ENCODE measurements at regions not wholly inside any gene's neighbourhood (a gene's known extent, or its start where the extent isn't known, plus 50 kb on each side); places are given as distances from the start of the nearest gene placed in this dataset.
"Not testable (repeated sequence)": the region's sequence is repeated elsewhere in the genome, so short reads cannot be mapped to it uniquely, and the experiment has no call there.

GRCh38 chr4:54838301-54838700 lies 180.5 kb downstream of the KIT start:
- no peaks in the 10 kb centered on the region for H3K4me1 ChIP-seq
- 95 to 98% methylated on average over 2 of the region's 2 CpGs for WGBS, 2 donors
- intact Hi-C loops (cut with DNase I; ENCODE audit: low total_unique reads), result no loop called here
- no peak for DNase-seq
- H3K36me3 ChIP-seq (ENCODE audit: low read depth, missing control alignments), result no peaks in the 10 kb centered on the region
- TF ChIP-seq, protein P1, sequence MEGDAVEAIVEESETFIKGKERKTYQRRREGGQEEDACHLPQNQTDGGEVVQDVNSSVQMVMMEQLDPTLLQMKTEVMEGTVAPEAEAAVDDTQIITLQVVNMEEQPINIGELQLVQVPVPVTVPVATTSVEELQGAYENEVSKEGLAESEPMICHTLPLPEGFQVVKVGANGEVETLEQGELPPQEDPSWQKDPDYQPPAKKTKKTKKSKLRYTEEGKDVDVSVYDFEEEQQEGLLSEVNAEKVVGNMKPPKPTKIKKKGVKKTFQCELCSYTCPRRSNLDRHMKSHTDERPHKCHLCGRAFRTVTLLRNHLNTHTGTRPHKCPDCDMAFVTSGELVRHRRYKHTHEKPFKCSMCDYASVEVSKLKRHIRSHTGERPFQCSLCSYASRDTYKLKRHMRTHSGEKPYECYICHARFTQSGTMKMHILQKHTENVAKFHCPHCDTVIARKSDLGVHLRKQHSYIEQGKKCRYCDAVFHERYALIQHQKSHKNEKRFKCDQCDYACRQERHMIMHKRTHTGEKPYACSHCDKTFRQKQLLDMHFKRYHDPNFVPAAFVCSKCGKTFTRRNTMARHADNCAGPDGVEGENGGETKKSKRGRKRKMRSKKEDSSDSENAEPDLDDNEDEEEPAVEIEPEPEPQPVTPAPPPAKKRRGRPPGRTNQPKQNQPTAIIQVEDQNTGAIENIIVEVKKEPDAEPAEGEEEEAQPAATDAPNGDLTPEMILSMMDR (IDR thresholded peaks at IDR 0.05), result no peak
- no peak for TF ChIP-seq POLR2A (IDR thresholded peaks at IDR 0.05)
- no peaks in the 10 kb centered on the region for H3K27me3 ChIP-seq
- H3K4me3 ChIP-seq, result no peak overlapping the region
- no peaks in the 10 kb centered on the region for H3K9me3 ChIP-seq
- no peak overlapping the region for H3K27ac ChIP-seq

DNA sequence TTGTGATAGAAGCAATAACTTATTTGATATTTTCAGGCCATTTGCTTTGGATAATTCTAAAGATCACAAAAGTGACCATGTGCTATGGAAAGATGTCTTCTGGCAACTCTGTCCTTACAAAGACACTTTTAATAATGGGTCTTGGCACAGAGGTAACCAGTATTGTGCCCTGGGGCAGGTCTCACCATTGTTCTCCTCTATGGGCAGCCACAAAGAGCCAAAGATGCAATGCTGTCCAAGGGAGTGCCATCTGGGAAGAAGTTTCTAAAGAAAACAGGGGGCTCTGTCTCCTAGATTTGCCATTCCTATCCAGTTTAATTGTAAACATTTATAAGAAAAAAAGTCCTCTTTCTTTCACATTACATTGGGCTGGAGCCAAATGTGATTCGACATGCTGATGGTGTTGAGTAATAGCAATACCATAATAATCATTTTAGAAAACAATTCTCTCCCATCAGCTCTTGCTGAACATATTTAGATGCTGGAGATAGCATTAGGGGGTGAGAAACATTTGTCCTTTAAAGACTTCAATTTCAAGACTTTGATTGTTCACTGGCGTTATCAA lies 179.9 kb downstream of the KIT start:
- Histone ChIP-seq H3K36me3 (ENCODE audit: low read depth, missing control alignments) (no peaks in the 10 kb centered on the region), H3K4me1 (no peaks in the 10 kb centered on the region), H3K27me3 (no peaks in the 10 kb centered on the region), H3K27ac (no peak overlapping the region), H3K9me3 (no peaks in the 10 kb centered on the region), H3K4me3 (no peak overlapping the region)
- TF ChIP-seq, protein P1 (IDR thresholded peaks at IDR 0.05), result no peak
- no peak for TF ChIP-seq POLR2A (IDR thresholded peaks at IDR 0.05)
- intact Hi-C loops (cut with DNase I; ENCODE audit: low total_unique reads), result no loop called here
- WGBS, 2 donors, result 67 to 76% methylated on average over 2 of the region's 2 CpGs
- no peak for DNase-seq

DNA sequence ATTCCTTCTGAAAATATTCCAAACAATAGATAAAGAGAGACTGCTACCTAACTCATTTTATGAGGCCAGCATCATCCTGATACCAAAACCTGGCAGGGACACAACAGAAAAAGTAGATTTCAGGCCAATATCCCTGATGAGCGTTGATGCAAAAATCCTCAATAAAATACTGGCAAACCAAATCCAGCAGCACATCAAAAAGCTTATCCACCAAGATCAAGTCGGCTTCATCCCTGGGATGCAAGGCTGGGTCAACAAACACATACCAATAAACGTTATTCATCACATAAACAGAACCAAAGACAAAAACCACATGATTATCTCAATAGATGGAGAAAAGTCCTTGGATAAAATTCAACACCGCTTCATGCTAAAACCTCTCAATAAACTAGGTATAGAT lies 170.6 kb downstream of the KIT start:
- H3K36me3 ChIP-seq (ENCODE audit: low read depth, missing control alignments); intact Hi-C loops (cut with DNase I; ENCODE audit: low total_unique reads); H3K27me3 ChIP-seq; H3K4me1 ChIP-seq; DNase-seq; H3K27ac ChIP-seq; H3K9me3 ChIP-seq; H3K4me3 ChIP-seq: not testable (repeated sequence)
- 73 to 81% methylated on average over 4 of the region's 4 CpGs for WGBS, 2 donors

DNA sequence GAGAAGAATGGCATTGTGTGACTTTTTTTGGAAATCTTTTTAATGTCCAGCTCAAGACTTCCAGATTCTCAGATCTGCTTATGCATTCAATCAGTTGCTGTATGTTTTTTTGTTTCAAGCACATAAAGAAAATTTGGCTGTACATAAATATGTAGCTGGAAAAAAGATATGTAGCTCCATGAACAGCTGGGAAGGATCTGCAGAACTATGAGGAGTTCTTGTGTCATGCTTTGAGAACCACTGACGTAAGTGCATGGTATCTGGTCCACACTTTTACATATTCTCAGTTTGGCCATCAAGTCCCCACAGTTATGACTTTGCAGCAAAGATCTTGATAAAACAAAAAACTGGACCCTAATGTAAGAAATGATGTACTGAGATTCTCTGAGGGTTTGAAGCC lies 165.9 kb downstream of the KIT start:
- WGBS, 2 donors, result 82 to 95% methylated on average over 1 of the region's 1 CpG
- H3K4me3 ChIP-seq, result no peak overlapping the region
- intact Hi-C loops (cut with DNase I; ENCODE audit: low total_unique reads), result no loop called here
- H3K27me3 ChIP-seq, result no peaks in the 10 kb centered on the region
- H3K36me3 ChIP-seq (ENCODE audit: low read depth, missing control alignments), result no peaks in the 10 kb centered on the region
- DNase-seq, result no peak
- H3K9me3 ChIP-seq, result no peaks in the 10 kb centered on the region
- no peaks in the 10 kb centered on the region for H3K4me1 ChIP-seq
- no peak overlapping the region for H3K27ac ChIP-seq
- no peak for TF ChIP-seq POLR2A (IDR thresholded peaks at IDR 0.05)
- TF ChIP-seq, protein P1 (IDR thresholded peaks at IDR 0.05), result no peak

DNA sequence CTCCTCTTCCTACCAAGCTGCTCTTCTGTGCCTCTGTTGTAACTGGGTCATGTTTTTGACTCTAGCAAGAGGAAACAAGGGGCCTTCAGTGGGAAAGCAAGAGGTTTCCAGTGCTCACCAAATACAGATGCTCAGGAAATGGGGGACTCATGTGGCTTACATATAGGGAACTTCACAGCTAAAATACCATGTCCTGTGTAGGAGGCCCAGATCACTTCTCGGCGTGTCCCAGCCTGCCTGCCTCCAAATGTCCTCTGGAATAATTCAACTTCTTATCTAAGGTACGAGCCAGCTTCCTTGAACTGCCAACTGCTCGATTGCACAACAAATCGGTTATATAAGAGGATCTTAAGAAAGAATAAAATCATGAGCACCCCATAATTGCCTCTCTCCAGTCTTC lies 161.3 kb downstream of the KIT start:
- H3K4me3 ChIP-seq, result no peak overlapping the region
- TF ChIP-seq, protein P1 (IDR thresholded peaks at IDR 0.05), result no peak
- TF ChIP-seq POLR2A (IDR thresholded peaks at IDR 0.05), result no peak
- intact Hi-C loops (cut with DNase I; ENCODE audit: low total_unique reads), result no loop called here
- 47 to 58% methylated on average over 5 of the region's 5 CpGs for WGBS, 2 donors
- H3K4me1 ChIP-seq, result no peaks in the 10 kb centered on the region
- no peaks in the 10 kb centered on the region for H3K9me3 ChIP-seq
- no peak for DNase-seq
- H3K27ac ChIP-seq, result no peak overlapping the region
- H3K36me3 ChIP-seq (ENCODE audit: low read depth, missing control alignments), result no peaks in the 10 kb centered on the region
- no peaks in the 10 kb centered on the region for H3K27me3 ChIP-seq
